ENCODE measurements at regions not wholly inside any gene's neighbourhood (a gene's known extent, or its start where the extent isn't known, plus 50 kb on each side); places are given as distances from the start of the nearest gene placed in this dataset.

GRCh38 chr20:40571639-40572038, 117.4 kb downstream of the MAFB start:
- no peak overlapping the region for H3K27ac ChIP-seq
- in situ Hi-C loops (cut with HindIII; ENCODE audit: low pct_ligation_motif_present, low sequenced_read_pairs): no loop called here
- no peaks in the 10 kb centered on the region for H3K27me3 ChIP-seq (replicated peaks)
- TF ChIP-seq, protein P1, sequence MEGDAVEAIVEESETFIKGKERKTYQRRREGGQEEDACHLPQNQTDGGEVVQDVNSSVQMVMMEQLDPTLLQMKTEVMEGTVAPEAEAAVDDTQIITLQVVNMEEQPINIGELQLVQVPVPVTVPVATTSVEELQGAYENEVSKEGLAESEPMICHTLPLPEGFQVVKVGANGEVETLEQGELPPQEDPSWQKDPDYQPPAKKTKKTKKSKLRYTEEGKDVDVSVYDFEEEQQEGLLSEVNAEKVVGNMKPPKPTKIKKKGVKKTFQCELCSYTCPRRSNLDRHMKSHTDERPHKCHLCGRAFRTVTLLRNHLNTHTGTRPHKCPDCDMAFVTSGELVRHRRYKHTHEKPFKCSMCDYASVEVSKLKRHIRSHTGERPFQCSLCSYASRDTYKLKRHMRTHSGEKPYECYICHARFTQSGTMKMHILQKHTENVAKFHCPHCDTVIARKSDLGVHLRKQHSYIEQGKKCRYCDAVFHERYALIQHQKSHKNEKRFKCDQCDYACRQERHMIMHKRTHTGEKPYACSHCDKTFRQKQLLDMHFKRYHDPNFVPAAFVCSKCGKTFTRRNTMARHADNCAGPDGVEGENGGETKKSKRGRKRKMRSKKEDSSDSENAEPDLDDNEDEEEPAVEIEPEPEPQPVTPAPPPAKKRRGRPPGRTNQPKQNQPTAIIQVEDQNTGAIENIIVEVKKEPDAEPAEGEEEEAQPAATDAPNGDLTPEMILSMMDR (IDR thresholded peaks at IDR 0.05; ENCODE audit: low read depth, low read length, missing control alignments): no peak
- no peak for DNase-seq
- no peak overlapping the region for H3K4me3 ChIP-seq (ENCODE audit: low read depth, low read length)
- no peaks in the 10 kb centered on the region for H3K36me3 ChIP-seq (replicated peaks)

GRCh38 chr20:40568200-40568599, 120.8 kb downstream of the MAFB start:
- TF ChIP-seq, protein P1 (IDR thresholded peaks at IDR 0.05; ENCODE audit: low read depth, low read length, missing control alignments): no peak
- no peaks in the 10 kb centered on the region for H3K27me3 ChIP-seq (replicated peaks)
- in situ Hi-C loops (cut with HindIII; ENCODE audit: low pct_ligation_motif_present, low sequenced_read_pairs): no loop called here
- H3K4me3 ChIP-seq (ENCODE audit: low read depth, low read length): no peak overlapping the region
- no peak overlapping the region for H3K27ac ChIP-seq
- no peaks in the 10 kb centered on the region for H3K36me3 ChIP-seq (replicated peaks)
- DNase-seq: no peak

DNA sequence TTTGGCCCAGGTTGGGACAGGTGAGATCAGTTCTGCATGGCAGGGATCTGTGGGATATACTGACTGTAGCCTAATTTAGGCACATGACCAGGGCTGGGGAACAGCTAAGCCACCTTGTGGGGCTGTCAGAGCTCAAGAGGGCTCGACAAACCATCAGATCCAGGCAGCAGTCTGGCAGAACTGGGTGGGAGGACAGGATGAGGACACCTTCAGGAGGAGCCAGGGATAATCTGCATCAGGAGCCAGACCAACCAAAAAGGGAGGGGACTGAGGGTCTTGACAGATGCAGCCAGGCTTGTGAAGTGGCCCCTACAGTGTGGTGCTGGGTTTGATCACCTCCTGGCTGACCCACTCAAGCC, 123.4 kb downstream of the MAFB start:
- no peak for DNase-seq
- in situ Hi-C loops (cut with HindIII; ENCODE audit: low pct_ligation_motif_present, low sequenced_read_pairs): no loop called here
- TF ChIP-seq, protein P1 (IDR thresholded peaks at IDR 0.05; ENCODE audit: low read depth, low read length, missing control alignments): no peak
- no peak overlapping the region for H3K27ac ChIP-seq
- H3K4me3 ChIP-seq (ENCODE audit: low read depth, low read length): no peak overlapping the region
- no peaks in the 10 kb centered on the region for H3K36me3 ChIP-seq (replicated peaks)
- no peaks in the 10 kb centered on the region for H3K27me3 ChIP-seq (replicated peaks)

- H3K36me3 ChIP-seq (replicated peaks): no peaks in the 10 kb centered on the region
- H3K27ac ChIP-seq: no peak overlapping the region
- H3K27me3 ChIP-seq (replicated peaks): no peaks in the 10 kb centered on the region
- no peak overlapping the region for H3K4me3 ChIP-seq (ENCODE audit: low read depth, low read length)
- TF ChIP-seq, protein P1 (IDR thresholded peaks at IDR 0.05; ENCODE audit: low read depth, low read length, missing control alignments): no peak
- peak; percentile 76 for DNase-seq
- in situ Hi-C loops (cut with HindIII; ENCODE audit: low pct_ligation_motif_present, low sequenced_read_pairs): no loop called here
Measured at GRCh38 chr20:40565001-40565681, 123.9 kb downstream of the MAFB start.

- peak; percentile 22 for DNase-seq
- H3K4me3 ChIP-seq (ENCODE audit: low read depth, low read length): no peak overlapping the region
- TF ChIP-seq, protein P1 (IDR thresholded peaks at IDR 0.05; ENCODE audit: low read depth, low read length, missing control alignments): no peak
- H3K36me3 ChIP-seq (replicated peaks): no peaks in the 10 kb centered on the region
- in situ Hi-C loops (cut with HindIII; ENCODE audit: low pct_ligation_motif_present, low sequenced_read_pairs): no loop called here
- H3K27me3 ChIP-seq (replicated peaks): no peaks in the 10 kb centered on the region
- H3K27ac ChIP-seq: no peak overlapping the region
Measured at GRCh38 chr20:40563296-40563950, 125.6 kb downstream of the MAFB start.
